ENCODE measurements at regions not wholly inside any gene's neighbourhood (a gene's known extent, or its start where the extent isn't known, plus 50 kb on each side); places are given as distances from the start of the nearest gene placed in this dataset.

DNA sequence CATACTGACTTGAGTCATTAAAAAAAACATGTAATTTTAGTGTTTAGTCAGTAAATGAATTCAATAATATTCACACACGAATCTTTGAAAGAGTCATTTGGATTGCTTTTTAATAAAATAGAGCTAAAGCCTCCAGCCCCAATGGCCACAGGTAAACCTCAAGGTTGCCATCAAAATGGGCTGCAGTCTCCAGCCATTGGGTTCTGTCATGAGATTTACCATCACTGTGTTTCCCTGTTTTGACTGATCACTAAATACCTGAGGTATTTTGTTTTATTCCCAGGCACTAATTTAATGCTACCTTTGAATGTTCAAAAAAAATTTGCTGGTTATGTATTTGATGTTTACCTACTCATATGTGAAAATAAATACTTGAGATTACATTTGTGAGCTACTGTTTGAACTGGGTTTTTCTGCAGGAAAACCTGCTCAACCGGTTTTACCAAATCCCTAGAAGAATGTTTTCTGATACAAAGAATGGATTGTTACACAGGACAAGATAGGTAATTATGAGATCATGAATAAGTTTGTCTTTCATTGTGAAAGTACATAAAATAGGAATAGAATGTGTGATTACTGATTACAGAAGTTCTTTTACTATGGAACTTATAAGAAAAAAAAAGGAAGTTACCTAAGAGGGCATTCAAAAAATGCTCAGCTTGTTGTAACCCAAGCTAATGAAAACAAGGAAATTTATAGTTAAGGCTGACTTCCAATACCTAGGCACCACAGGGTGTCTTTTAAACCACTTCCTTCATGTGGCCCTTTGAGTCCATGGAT is 391.3 kb downstream of the EFNB2 start:
- TF ChIP-seq POLR2AphosphoS5 (IDR thresholded peaks at IDR 0.05; ENCODE audit: borderline replicate concordance, low read depth, low read length) (no peak), EZH2 (IDR thresholded peaks at IDR 0.05) (no peak)

All from SK-N-MC (cell line).